ENCODE measurements at regions not wholly inside any gene's neighbourhood (a gene's known extent, or its start where the extent isn't known, plus 50 kb on each side); places are given as distances from the start of the nearest gene placed in this dataset.

DNA sequence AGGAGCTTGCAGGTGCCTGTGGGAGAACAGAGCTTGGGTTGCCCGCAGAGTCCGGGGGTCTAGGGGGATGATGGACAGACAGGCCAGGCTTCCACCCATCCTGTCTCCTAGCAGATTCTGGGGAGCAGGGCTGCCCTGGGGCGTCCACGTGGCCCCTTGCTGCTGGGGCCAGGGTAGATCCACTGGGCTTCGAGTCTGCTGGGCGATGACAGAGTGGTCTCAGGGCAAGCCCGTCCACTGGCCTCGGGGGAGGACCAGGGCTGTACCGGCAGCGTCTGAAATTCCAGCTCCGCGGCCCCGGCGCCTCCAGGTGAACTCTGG lies 124.2 kb upstream of the IRX4 start:
- H3K27ac Mint-ChIP-seq, result no peak overlapping the region
- no peaks in the 10 kb centered on the region for H3K36me3 Mint-ChIP-seq
- H3K27me3 Mint-ChIP-seq, result peaks cover 1% of the 10 kb centered on the region
- peaks cover 0 to under 1% (median 0%) of the 10 kb centered on the region in 3 donors for H3K4me1 Mint-ChIP-seq
- H3K4me3 Mint-ChIP-seq, result no peak overlapping the region
- no peaks in the 10 kb centered on the region for H3K9me3 Mint-ChIP-seq

DNA sequence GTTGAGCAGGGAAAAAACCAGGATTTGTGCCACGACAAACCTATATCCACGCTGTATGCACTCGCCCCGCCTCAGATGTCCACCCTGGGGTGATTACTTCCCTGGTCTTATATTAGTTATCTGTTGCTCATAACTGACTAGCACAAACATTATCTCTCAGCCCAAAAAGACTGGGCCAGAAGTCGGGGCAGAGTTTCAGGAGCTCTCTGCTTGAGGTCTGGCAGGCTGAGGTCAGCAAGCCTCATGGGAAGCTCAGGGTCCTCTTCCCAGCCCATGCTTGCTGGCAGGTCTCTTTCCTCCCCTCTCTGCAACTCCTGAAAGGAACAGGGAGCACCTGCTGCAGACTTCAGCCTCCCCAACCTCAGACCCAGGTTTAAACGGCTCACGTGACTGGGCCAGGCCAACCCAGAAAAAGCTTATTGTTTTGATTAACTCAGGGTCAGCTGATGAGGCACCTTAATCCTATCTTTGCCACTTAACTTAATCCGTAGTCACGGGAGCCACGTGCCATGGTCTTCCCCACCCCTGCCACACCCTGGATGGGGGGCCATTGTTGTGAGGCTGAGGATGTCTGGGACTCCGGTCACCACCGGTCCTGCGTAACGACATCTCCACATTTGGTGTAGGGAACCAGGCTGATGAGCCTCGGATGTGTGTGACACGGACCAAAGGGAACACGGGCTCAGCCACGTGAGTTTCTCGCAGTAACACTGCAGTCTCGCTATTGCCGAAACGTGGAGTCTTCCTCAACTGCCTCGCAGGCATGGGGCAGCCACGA lies 123.7 kb upstream of the IRX4 start:
- Mint-ChIP-seq H3K4me3 (no peak overlapping the region), H3K36me3 (no peaks in the 10 kb centered on the region), H3K4me1 (peaks cover 0 to 2% (median 0%) of the 10 kb centered on the region in 3 donors), H3K27me3 (peaks cover 3% of the 10 kb centered on the region), H3K9me3 (no peaks in the 10 kb centered on the region), H3K27ac (no peak overlapping the region)

DNA sequence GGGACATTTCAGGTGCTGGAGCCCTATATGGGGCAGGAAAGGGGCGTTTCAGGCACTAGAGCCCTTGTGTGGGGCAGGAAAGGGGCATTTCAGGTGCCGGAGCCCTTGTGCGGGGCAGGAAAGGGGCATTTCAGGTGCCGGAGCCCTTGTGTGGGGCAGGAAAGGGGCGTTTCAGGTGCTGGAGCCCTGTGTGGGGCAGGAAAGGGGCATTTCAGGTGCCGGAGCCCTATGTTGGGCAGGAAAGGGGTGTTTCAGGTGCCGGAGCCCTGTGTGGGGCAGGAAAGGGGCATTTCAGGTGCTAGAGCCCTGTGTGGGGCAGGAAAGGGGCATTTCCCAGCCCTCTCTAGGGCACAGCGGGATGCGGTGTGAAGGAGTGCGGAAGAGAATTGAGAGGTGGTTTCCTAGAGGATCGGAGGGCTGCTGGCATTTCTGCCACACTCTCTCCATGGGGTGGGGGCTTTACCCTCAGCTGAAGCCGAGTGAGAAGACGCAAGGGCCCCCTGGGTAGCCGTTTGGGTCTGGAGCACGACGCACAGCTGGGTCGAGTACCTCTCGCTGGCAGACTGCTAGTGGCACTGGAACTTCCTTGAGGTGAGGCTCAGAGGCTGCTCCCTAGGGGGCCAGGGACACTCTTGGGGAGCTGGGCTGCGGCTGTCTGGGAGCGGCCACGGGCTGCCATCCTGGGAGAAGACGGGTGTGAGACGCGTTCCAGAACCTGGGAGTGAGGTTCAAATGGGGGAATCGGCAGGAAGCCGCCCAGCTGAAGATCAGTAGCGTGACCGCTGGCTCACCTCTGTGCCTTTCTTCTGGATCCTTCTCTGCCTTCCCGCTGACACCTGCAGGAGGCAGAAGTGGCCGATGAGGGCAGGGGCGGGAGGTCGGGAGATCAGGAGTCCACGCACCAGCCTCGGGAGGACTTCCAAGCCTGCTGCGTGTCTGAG lies 122.6 kb upstream of the IRX4 start:
- H3K9me3 Mint-ChIP-seq, result no peaks in the 10 kb centered on the region

DNA sequence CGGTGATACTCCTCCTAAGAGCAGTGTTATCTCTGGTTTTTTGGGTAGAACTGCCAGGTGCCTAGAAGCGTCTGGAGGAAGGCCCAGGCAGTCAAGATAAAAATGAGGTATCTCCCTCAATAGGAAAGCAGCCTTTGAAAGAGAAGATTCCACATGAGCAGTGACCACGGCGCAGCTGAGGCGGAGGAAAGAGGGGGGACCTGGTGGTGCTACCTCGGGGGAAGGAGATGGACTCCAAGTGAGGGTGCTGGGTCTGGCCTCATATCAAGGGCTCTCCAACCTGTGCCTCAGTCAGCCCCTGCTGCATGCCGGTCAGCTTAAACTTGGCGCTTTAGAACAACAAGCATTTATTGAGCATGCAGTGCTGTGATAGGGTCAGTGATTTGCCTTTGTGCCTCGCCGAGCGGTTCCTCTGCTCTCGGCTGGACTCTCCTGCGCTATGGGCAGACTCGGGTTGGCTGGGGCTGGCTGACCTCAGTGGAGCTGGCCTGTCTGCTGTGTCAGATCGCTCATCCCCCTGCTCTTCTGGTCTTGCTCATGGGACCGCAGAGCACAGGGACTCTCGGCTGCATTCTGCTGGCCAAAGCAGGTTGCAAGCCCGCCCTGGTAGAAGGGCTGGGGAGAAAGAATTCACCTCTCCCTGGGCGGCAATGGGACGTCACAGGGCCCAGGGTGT lies 121.1 kb upstream of the IRX4 start:
- H3K36me3 Mint-ChIP-seq, result no peaks in the 10 kb centered on the region
- H3K27me3 Mint-ChIP-seq, result peaks cover 9% of the 10 kb centered on the region
- H3K4me1 Mint-ChIP-seq, result peaks cover 0 to 2% (median 0%) of the 10 kb centered on the region in 3 donors
- no peak overlapping the region for H3K27ac Mint-ChIP-seq
- peaks cover 0 to 2% (median 0%) of the 10 kb centered on the region in 3 donors for H3K9me3 Mint-ChIP-seq
- no peak overlapping the region for H3K4me3 Mint-ChIP-seq

More for the DNA sequence above, 122.6 kb upstream of the IRX4 start:
- Mint-ChIP-seq H3K27ac (no peak overlapping the region), H3K4me3 (no peak overlapping the region), H3K36me3 (no peaks in the 10 kb centered on the region), H3K4me1 (peaks cover 0 to 2% (median 0%) of the 10 kb centered on the region in 3 donors), H3K27me3 (peaks cover 9% of the 10 kb centered on the region)

DNA sequence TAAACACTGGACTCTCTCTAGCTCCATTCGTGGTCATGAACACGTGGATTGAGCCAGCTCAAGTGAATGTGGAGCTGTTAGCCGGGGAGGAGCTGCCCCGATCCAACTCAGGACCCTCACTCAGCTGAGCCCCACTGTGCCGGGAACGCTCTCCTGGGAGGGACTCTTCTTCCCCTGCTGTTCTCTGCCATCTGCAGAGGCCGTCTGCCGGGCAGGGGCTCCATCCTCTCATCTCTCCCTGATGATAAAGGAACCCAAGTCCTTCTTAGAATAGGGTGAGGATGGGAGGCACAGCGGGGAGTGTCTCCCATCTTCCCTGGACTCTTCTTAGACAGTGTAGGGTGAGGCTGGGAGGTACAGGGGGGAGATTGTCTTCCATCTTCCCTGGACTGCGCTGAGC lies 120.5 kb upstream of the IRX4 start:
- H3K27me3 Mint-ChIP-seq, result peaks cover 10% of the 10 kb centered on the region
- H3K4me3 Mint-ChIP-seq, result no peak overlapping the region
- H3K36me3 Mint-ChIP-seq, result no peaks in the 10 kb centered on the region
- H3K9me3 Mint-ChIP-seq, result peaks cover 0 to 3% (median under 1%) of the 10 kb centered on the region in 3 donors
- H3K27ac Mint-ChIP-seq, result no peak overlapping the region
- H3K4me1 Mint-ChIP-seq, result peaks cover 0 to 2% (median 0%) of the 10 kb centered on the region in 3 donors

DNA sequence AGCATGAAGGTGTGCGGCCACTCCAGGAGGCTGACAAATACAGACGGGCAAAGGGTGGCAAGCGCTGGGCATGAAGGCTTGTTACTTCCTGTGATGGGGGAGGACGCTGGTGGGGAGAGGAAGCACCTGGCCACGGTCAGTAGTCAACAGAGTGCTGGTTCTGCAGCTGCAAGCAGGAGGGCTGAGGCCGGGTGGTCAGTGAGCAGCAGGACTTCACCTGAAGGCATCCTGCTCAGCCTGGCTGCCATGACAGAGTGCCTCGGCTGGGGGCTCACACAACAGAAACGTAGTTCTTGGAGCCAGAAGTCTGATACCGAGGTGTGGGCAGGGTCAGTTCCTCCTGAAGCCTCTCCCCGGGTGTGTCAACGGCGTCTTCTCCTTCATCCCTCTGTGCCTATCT lies 118.6 kb upstream of the IRX4 start:
- Mint-ChIP-seq H3K36me3 (no peaks in the 10 kb centered on the region), H3K9me3 (peaks cover 2 to 10% (median 5%) of the 10 kb centered on the region in 3 donors), H3K4me3 (no peak overlapping the region), H3K4me1 (peaks cover 0 to 2% (median 0%) of the 10 kb centered on the region in 3 donors), H3K27me3 (peaks cover 11% of the 10 kb centered on the region), H3K27ac (no peak overlapping the region)

DNA sequence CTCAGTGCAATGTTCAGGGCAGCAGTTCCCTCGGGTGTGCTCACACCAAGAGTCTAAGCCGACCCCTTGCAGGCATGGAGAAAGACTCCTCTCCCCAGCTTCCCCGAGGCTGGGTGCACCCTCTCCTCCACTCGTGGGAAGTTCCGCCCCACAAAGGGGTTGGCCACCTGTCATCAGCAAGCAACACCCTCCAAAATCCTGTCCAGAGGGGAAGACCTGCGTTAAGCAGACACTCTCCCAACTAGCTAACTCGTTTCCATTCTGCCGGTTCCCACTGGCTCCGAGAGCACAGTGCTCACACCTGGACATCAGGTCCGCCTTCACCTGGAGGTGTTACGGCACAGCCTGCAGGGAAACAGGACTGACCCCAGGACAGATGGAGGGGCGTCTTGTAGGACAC lies 117.9 kb upstream of the IRX4 start:
- Mint-ChIP-seq H3K9me3 (peaks cover 2 to 10% (median 5%) of the 10 kb centered on the region in 3 donors), H3K27me3 (peaks cover 12% of the 10 kb centered on the region), H3K4me1 (peaks cover 0 to 2% (median 0%) of the 10 kb centered on the region in 3 donors), H3K27ac (no peak overlapping the region), H3K36me3 (no peaks in the 10 kb centered on the region), H3K4me3 (no peak overlapping the region)

DNA sequence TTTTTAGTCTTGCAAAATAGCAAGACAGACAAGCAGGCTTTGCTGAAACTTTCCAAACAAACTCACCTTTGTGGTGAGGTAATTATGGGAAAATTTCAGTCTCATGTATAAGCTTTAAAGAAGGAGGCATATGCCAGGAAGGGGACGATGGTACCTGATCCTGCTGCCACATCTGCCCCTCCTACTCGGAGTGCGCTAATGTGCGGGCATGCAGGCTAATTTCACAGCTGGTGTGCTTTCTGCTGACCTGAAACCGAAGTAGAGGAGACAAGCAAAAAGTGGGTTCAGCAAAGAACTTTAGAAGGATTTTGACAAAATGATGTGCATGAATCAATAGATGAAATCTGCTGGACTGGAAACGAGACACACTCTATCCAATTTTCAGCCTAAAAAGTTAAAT lies 117.1 kb upstream of the IRX4 start:
- no peak overlapping the region for H3K4me3 Mint-ChIP-seq
- H3K27me3 Mint-ChIP-seq, result peaks cover 12% of the 10 kb centered on the region
- peaks cover 0 to 2% (median 0%) of the 10 kb centered on the region in 3 donors for H3K4me1 Mint-ChIP-seq
- H3K27ac Mint-ChIP-seq, result no peak overlapping the region
- H3K36me3 Mint-ChIP-seq, result no peaks in the 10 kb centered on the region
- peaks cover 2 to 10% (median 5%) of the 10 kb centered on the region in 3 donors for H3K9me3 Mint-ChIP-seq

DNA sequence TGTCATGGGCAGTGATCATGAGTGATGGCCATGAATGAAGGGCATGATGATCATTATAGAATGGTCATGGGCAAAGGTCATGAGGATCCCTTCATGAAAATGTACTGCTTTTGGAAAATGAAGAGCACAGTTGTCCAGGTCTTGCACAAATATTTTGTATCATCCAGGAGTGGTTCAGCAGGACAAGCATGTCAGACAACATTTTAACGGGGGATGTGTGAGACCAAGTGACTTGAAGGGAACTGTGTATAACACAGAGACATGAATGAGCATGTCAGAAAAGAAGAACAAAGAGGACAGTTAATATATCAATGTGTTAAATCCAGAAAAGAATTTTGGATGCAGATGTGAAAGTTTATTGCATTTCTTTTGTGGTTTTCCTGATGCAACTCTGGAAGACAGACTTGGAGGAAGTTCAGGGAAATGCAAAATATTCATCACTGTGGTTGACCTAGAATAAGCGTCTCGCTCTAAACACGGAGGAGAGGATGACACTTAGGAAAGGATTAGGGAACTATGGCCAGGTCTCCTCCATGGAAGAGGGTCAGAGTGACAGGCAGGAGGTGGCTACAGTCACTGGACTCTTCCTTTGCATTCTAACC lies 116.1 kb upstream of the IRX4 start:
- no peaks in the 10 kb centered on the region for H3K36me3 Mint-ChIP-seq
- no peak overlapping the region for H3K27ac Mint-ChIP-seq
- peaks cover 12% of the 10 kb centered on the region for H3K27me3 Mint-ChIP-seq

DNA sequence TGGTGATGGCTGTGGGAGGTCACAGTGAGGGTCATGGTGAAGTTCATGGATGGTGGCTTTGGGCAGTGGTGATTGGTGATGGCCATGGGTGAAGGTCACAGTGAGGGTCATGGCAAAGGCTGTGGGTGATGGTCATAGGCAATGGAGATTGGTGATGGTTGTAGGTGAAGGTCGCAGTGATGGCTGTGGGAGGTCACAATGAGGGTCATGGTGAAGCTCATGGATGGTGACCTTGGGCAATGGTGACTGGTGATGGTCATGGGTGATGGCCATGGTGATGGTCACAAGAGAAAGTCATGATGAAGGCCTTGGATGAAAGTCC lies 115.6 kb upstream of the IRX4 start:
- H3K27me3 Mint-ChIP-seq, result peaks cover 12% of the 10 kb centered on the region
- no peak overlapping the region for H3K4me3 Mint-ChIP-seq
- H3K36me3 Mint-ChIP-seq, result no peaks in the 10 kb centered on the region
- H3K27ac Mint-ChIP-seq, result no peak overlapping the region
- H3K9me3 Mint-ChIP-seq, result peaks cover 2 to 14% (median 10%) of the 10 kb centered on the region in 3 donors
- peaks cover 0 to 2% (median 0%) of the 10 kb centered on the region in 3 donors for H3K4me1 Mint-ChIP-seq

More for the DNA sequence above, 116.1 kb upstream of the IRX4 start:
- Mint-ChIP-seq H3K4me3 (no peak overlapping the region), H3K9me3 (peaks cover 2 to 10% (median 9%) of the 10 kb centered on the region in 3 donors), H3K4me1 (peaks cover 0 to 2% (median 0%) of the 10 kb centered on the region in 3 donors)

DNA sequence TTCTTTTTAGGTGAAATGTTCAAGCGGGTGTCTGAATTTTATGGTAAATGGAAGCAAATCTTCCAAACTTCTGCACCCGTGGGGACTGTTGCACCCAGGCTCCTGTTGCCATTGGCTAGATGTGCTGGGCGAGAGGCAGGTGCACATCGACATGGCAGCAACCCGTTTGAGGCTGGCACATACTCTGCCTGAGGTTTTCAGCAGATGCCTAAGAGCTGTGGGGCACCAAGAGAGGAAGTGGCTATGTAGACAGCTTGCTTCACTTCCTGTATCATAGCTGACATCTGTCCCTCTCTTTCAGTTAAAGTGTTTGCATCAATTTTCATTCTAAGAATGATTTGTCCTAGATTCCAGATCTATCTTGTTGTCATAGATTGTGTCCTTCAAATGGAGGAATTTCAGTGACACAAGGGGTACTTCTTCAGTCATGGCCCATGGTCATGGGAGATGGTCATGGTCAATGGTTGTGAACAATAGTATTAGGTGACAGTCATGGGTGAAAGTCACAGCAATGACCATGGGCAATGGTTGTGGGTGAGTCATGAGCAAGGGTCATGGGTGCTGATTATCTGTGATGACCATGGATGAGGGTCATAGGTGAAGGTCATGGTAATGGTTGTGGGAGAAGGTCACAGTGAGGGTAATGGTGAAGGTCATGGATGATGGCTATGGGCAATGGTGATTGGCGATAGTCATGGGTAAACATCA lies 115.1 kb upstream of the IRX4 start:
- H3K4me1 Mint-ChIP-seq, result peaks cover 0 to 2% (median 0%) of the 10 kb centered on the region in 3 donors
- no peak overlapping the region for H3K4me3 Mint-ChIP-seq
- H3K27ac Mint-ChIP-seq, result no peak overlapping the region
- no peaks in the 10 kb centered on the region for H3K36me3 Mint-ChIP-seq
- H3K9me3 Mint-ChIP-seq, result peaks cover 2 to 14% (median 10%) of the 10 kb centered on the region in 3 donors
- H3K27me3 Mint-ChIP-seq, result peaks cover 12% of the 10 kb centered on the region

DNA sequence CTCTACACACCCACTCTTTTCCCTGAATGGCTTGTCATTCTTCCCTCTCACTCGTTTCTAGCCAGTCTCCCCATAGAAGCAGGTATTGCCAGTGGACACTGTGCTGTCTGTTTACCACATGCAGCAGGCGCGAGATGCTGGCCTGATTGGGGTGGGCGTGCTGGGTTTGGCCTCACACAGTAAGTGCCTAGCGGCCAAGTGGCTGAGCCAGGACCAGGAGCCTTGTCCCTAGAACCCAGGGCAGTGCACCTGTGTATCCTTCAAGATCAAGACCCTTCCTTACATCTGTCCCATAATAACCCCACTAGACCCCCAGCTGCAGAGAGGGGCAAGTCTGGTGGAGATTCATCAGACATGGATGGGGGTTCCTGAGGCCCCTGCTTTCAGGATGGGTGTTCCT lies 112.8 kb upstream of the IRX4 start:
- Mint-ChIP-seq H3K36me3 (no peaks in the 10 kb centered on the region), H3K27me3 (peaks cover 5% of the 10 kb centered on the region), H3K4me3 (no peak overlapping the region), H3K9me3 (peaks cover 8 to 18% (median 12%) of the 10 kb centered on the region in 3 donors), H3K27ac (peak overlapping the region in 1 of 3 donors; percentile 42), H3K4me1 (no peaks in the 10 kb centered on the region)

DNA sequence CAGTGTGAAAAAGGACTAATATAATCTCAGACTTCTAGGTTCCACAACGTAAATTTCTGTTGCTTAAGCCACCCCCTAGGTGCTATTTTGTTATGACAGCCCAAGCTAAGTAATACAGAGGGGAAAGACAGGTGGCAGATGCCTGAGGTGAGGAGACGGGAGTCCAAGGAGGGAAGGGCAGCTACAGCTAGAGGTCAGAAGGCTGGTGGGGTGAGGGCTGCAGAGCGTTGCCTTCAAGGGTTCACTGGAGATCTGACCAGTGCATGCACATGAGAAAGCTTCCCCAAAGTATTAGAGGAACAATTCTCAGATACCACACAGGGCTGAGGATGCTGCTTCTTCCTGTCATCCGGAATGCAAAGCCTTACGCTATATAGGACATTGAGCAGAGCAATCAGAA lies 104.7 kb upstream of the IRX4 start:
- H3K4me3 Mint-ChIP-seq, result no peak overlapping the region

DNA sequence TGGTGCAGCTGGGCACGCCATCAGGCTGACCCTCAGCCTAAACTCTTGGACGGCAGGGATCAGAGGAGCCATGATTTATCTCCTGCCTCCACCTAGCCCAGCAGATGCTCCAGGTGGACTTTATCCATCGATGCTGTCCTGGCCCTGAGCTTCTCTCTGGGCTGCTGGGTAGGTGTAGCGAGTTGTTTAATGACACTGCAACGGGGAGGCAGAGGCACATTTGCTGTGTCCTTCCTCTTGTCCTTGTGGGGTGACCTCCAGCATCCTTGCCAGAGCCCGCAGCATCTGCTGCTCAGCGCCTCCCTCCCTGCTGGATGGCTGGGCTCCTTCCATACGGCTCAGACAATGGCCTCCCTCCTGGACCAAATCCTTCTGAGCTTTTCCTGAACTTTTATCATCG lies 103.1 kb upstream of the IRX4 start:
- H3K9me3 Mint-ChIP-seq, result peaks cover 3 to 22% (median 15%) of the 10 kb centered on the region in 3 donors
- peaks cover 1% of the 10 kb centered on the region for H3K27me3 Mint-ChIP-seq
- peaks cover 3% of the 10 kb centered on the region for H3K36me3 Mint-ChIP-seq
- H3K27ac Mint-ChIP-seq, result no peak overlapping the region
- H3K4me3 Mint-ChIP-seq, result no peak overlapping the region
- no peaks in the 10 kb centered on the region for H3K4me1 Mint-ChIP-seq

More for the DNA sequence above, 104.7 kb upstream of the IRX4 start:
- peaks cover 3% of the 10 kb centered on the region for H3K36me3 Mint-ChIP-seq
- H3K4me1 Mint-ChIP-seq, result no peaks in the 10 kb centered on the region
- H3K27ac Mint-ChIP-seq, result no peak overlapping the region
- peaks cover 1% of the 10 kb centered on the region for H3K27me3 Mint-ChIP-seq
- H3K9me3 Mint-ChIP-seq, result peaks cover 3 to 23% (median 20%) of the 10 kb centered on the region in 3 donors

All from IgD-negative memory B cell (primary cell).